ENCODE measurements at regions not wholly inside any gene's neighbourhood (a gene's known extent, or its start where the extent isn't known, plus 50 kb on each side); places are given as distances from the start of the nearest gene placed in this dataset.

DNA sequence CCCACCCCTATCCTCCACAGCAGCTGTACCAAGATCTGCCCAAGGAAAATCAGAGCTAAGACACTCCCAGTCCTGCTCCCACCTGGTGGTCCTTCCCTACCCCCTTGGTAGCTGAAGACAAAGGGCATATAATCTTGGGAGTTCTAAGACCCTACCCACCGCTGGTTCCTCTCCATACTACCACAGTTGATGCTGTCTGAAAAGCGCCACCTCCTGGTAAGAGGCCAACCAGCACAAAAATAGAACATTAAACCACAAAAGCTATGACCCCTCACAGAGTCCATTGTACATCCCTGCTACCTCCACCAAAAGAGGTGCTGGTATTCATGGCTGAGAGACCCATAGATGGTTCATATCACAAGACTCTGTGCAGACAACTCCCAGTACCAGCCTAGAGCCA is 161.5 kb upstream of the ARHGAP42 start:
- TF ChIP-seq, protein P1, sequence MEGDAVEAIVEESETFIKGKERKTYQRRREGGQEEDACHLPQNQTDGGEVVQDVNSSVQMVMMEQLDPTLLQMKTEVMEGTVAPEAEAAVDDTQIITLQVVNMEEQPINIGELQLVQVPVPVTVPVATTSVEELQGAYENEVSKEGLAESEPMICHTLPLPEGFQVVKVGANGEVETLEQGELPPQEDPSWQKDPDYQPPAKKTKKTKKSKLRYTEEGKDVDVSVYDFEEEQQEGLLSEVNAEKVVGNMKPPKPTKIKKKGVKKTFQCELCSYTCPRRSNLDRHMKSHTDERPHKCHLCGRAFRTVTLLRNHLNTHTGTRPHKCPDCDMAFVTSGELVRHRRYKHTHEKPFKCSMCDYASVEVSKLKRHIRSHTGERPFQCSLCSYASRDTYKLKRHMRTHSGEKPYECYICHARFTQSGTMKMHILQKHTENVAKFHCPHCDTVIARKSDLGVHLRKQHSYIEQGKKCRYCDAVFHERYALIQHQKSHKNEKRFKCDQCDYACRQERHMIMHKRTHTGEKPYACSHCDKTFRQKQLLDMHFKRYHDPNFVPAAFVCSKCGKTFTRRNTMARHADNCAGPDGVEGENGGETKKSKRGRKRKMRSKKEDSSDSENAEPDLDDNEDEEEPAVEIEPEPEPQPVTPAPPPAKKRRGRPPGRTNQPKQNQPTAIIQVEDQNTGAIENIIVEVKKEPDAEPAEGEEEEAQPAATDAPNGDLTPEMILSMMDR (IDR thresholded peaks at IDR 0.05; ENCODE audit: poor library complexity), result no peak
- no peak for TF ChIP-seq EZH2phosphoT487 (IDR thresholded peaks at IDR 0.05; ENCODE audit: low read depth, severe bottlenecking, unreplicated experiment)

Data from hepatocyte (in vitro differentiated cells).